ENCODE measurements at regions not wholly inside any gene's neighbourhood (a gene's known extent, or its start where the extent isn't known, plus 50 kb on each side); places are given as distances from the start of the nearest gene placed in this dataset.

- DNase-seq (ENCODE audit: low spot score in 2 of 2): no peak
- Histone ChIP-seq H3K9me3 (no peaks in the 10 kb centered on the region), H3K27me3 (no peaks in the 10 kb centered on the region), H3K36me3 (no peaks in the 10 kb centered on the region), H3K4me1 (peaks cover 0 to 7% (median 0%) of the 10 kb centered on the region in 4 donors), H3K4me3 (no peak overlapping the region), H3K27ac (no peak overlapping the region)
- WGBS, 2 donors: 70 to 86% methylated on average over 4 of the region's 4 CpGs
- TF ChIP-seq EP300 (IDR thresholded peaks at IDR 0.05) (no peak), CTCF (IDR thresholded peaks at IDR 0.05) (no peak), POLR2A (IDR thresholded peaks at IDR 0.05) (no peak)
Observed at GRCh38 chr15:93462690-93463089, 373.7 kb upstream of the RGMA start.

- no peak overlapping the region for H3K27ac ChIP-seq
- no peaks in the 10 kb centered on the region for H3K9me3 ChIP-seq
- DNase-seq (ENCODE audit: low spot score in 2 of 2): no peak
- no peaks in the 10 kb centered on the region for H3K27me3 ChIP-seq
- TF ChIP-seq CTCF (IDR thresholded peaks at IDR 0.05) (no peak), EP300 (IDR thresholded peaks at IDR 0.05) (no peak), POLR2A (IDR thresholded peaks at IDR 0.05) (no peak)
- H3K36me3 ChIP-seq: no peaks in the 10 kb centered on the region
- no peak overlapping the region for H3K4me3 ChIP-seq
- H3K4me1 ChIP-seq: peaks cover 0 to 7% (median 0%) of the 10 kb centered on the region in 4 donors
Observed at GRCh38 chr15:93460717-93461116, 371.7 kb upstream of the RGMA start.

GRCh38 chr15:93459396-93459795 lies 370.4 kb upstream of the RGMA start:
- TF ChIP-seq EP300 (IDR thresholded peaks at IDR 0.05) (no peak), POLR2A (IDR thresholded peaks at IDR 0.05) (no peak), CTCF (IDR thresholded peaks at IDR 0.05) (no peak)
- DNase-seq (ENCODE audit: low spot score in 2 of 2): no peak
- no peak overlapping the region for H3K27ac ChIP-seq
- WGBS, 2 donors: 96 to 97% methylated on average over 3 of the region's 3 CpGs
- H3K27me3 ChIP-seq: no peaks in the 10 kb centered on the region
- H3K4me3 ChIP-seq: no peak overlapping the region
- peaks cover 0 to 7% (median 0%) of the 10 kb centered on the region in 4 donors for H3K4me1 ChIP-seq
- H3K9me3 ChIP-seq: no peaks in the 10 kb centered on the region
- no peaks in the 10 kb centered on the region for H3K36me3 ChIP-seq

GRCh38 chr15:93458597-93458996 lies 369.6 kb upstream of the RGMA start:
- Histone ChIP-seq H3K9me3 (no peaks in the 10 kb centered on the region), H3K27ac (no peak overlapping the region), H3K36me3 (no peaks in the 10 kb centered on the region), H3K4me1 (peaks cover 0 to 7% (median 0%) of the 10 kb centered on the region in 4 donors), H3K27me3 (no peaks in the 10 kb centered on the region), H3K4me3 (no peak overlapping the region)
- WGBS, 2 donors: 65 to 77% methylated on average over 5 of the region's 5 CpGs
- DNase-seq (ENCODE audit: low spot score in 2 of 2): no peak
- TF ChIP-seq POLR2A (IDR thresholded peaks at IDR 0.05): no peak
- no peak for TF ChIP-seq CTCF (IDR thresholded peaks at IDR 0.05)
- TF ChIP-seq EP300 (IDR thresholded peaks at IDR 0.05): no peak

- no peak overlapping the region for H3K27ac ChIP-seq
- DNase-seq (ENCODE audit: low spot score in 2 of 2): no peak
- no peaks in the 10 kb centered on the region for H3K9me3 ChIP-seq
- H3K27me3 ChIP-seq: no peaks in the 10 kb centered on the region
- TF ChIP-seq EP300 (IDR thresholded peaks at IDR 0.05): no peak
- TF ChIP-seq CTCF (IDR thresholded peaks at IDR 0.05): no peak
- no peak for TF ChIP-seq POLR2A (IDR thresholded peaks at IDR 0.05)
- H3K4me3 ChIP-seq: no peak overlapping the region
- WGBS, 2 donors: 33 to 66% methylated on average over 7 of the region's 7 CpGs
- H3K36me3 ChIP-seq: no peaks in the 10 kb centered on the region
- peaks cover 0 to 34% (median 9%) of the 10 kb centered on the region in 4 donors for H3K4me1 ChIP-seq
Observed at GRCh38 chr15:93454788-93455187, 365.8 kb upstream of the RGMA start.

All from tibial nerve (tissue), 4 donors.